ENCODE measurements at regions not wholly inside any gene's neighbourhood (a gene's known extent, or its start where the extent isn't known, plus 50 kb on each side); places are given as distances from the start of the nearest gene placed in this dataset.

- TF ChIP-seq POLR2A (IDR thresholded peaks at IDR 0.05), result no peak
- TF ChIP-seq EP300 (IDR thresholded peaks at IDR 0.05; ENCODE audit: low read depth), result no peak
- no peak for TF ChIP-seq CTCF (IDR thresholded peaks at IDR 0.05)
Measured at GRCh38 chr2:52897511-52898044, 870.0 kb upstream of the CHAC2 start.

Data from transverse colon (tissue), 3 donors.